Panc1 (cell line): ENCODE measurements at regions not wholly inside any gene's neighbourhood (a gene's known extent, or its start where the extent isn't known, plus 50 kb on each side); places are given as distances from the start of the nearest gene placed in this dataset.

Experiments used
- ATAC-seq: fragments of 200-7000 bp; cut with Tn5 transposase; 2 replicates; pipeline ENCODE4 v1.9.1; 2020; ENCODE audit warnings: mild to moderate bottlenecking, moderate library complexity
- BruUV-seq: library from RNA; stranded (reverse); fragments of 400-500 nt; replicated peaks from 2 replicates; lab custom pipeline; 2021; lab: Mats Ljungman, UMichigan
- CTCF ChIA-PET: fragments of 300-600 bp; sonication (Branson Sonifier 250); formaldehyde crosslinking; loops from one replicate; lab custom pipeline; 2022; ENCODE audit warnings: antibody characterized with exemption; lab: Charles Lee
- POLR2A ChIA-PET: fragments of 300-600 bp; sonication (Branson Sonifier 250); formaldehyde crosslinking; loops from one replicate; lab custom pipeline; 2022; ENCODE audit warnings: antibody characterized with exemption; lab: Charles Lee
- DNase-seq: peaks from one replicate; pipeline ENCODE4 v3.0.0-alpha.2; 2010; ENCODE audit warnings: low read depth, low spot score
- H3K27ac ChIP-seq: 2 replicates; pipeline ENCODE4 v1.5.1; 2011; ENCODE audit warnings: mild to moderate bottlenecking, low read length, inconsistent platforms
- H3K27me3 ChIP-seq: fragments of 200-500 bp; sonication (Bioruptor generic); 2 replicates; pipeline ENCODE4 v1.6.0; 2014; ENCODE audit warnings: low read length, inconsistent platforms; ENCODE audit not compliant: control insufficient read depth, insufficient read depth
- H3K36me3 ChIP-seq: fragments of 200-500 bp; sonication (Bioruptor generic); 2 replicates; pipeline ENCODE4 v1.5.1; 2014; ENCODE audit warnings: inconsistent platforms, mild to moderate bottlenecking, low read length, moderate library complexity; ENCODE audit not compliant: control insufficient read depth, insufficient read depth
- H3K4me1 ChIP-seq: 2 replicates; pipeline ENCODE4 v1.5.1; 2011; ENCODE audit warnings: inconsistent platforms, mild to moderate bottlenecking, low read length, moderate library complexity; ENCODE audit not compliant: control insufficient read depth, insufficient read depth
- H3K4me3 ChIP-seq, 2 experiments: 2 replicates each; pipeline ENCODE4 v1.5.1; 2011 to 2012; ENCODE audit warnings: low read depth in 2 of 2, low read length in 2 of 2, mild to moderate bottlenecking in 2 of 2, inconsistent platforms in 1 of 2, moderate library complexity in 1 of 2
- H3K9me3 ChIP-seq: fragments of 200-500 bp; sonication (Bioruptor generic); 2 replicates; pipeline ENCODE4 v1.5.1; 2014; ENCODE audit warnings: low read depth, mild to moderate bottlenecking, inconsistent platforms, low read length, moderate library complexity; ENCODE audit not compliant: control insufficient read depth, insufficient read depth
- CTCF ChIP-seq: fragments of 450-650 bp; IDR thresholded peaks from 2 replicates; pipeline ENCODE4 v1.5.1; 2017; ENCODE audit warnings: mild to moderate bottlenecking
- POLR2AphosphoS5 ChIP-seq: IDR thresholded peaks from 2 replicates; pipeline ENCODE4 v1.6.1; 2012; ENCODE audit warnings: mild to moderate bottlenecking, low read depth, low read length, moderate library complexity
- SIN3A ChIP-seq: IDR thresholded peaks from 2 replicates; pipeline ENCODE4 v1.6.1; 2012; ENCODE audit warnings: low read depth, mild to moderate bottlenecking, low read length, moderate library complexity, borderline replicate concordance; ENCODE audit not compliant: insufficient read depth
- TCF7L2 ChIP-seq: IDR thresholded peaks from 2 replicates; pipeline ENCODE4 v1.6.1; 2011; ENCODE audit warnings: mild to moderate bottlenecking, low read depth, low read length, inconsistent platforms
- in situ Hi-C: cut with HindIII; loops from 2 replicates; pipeline ENCODE4 v1.10.0; 2016; ENCODE audit warnings: low sequenced_read_pairs, low pct_unique_long_range_greater_than_20kb
- intact Hi-C: fragments of 100-400 bp; cut with micrococcal nuclease; formaldehyde crosslinking; loops from one replicate; pipeline ENCODE4 v1.10.0; 2022; ENCODE audit not compliant: unreplicated experiment
- TF ChIP-seq, protein P1 (sequence below), 2 experiments: IDR thresholded peaks; 2 replicates each; pipeline ENCODE4 v1.6.1; 2011 to 2012; ENCODE audit warnings: low read depth in 2 of 2, control low read depth in 1 of 2, low read length in 1 of 2, mild to moderate bottlenecking in 1 of 2, moderate library complexity in 1 of 2; ENCODE audit not compliant: insufficient read depth in 1 of 2

DNA sequence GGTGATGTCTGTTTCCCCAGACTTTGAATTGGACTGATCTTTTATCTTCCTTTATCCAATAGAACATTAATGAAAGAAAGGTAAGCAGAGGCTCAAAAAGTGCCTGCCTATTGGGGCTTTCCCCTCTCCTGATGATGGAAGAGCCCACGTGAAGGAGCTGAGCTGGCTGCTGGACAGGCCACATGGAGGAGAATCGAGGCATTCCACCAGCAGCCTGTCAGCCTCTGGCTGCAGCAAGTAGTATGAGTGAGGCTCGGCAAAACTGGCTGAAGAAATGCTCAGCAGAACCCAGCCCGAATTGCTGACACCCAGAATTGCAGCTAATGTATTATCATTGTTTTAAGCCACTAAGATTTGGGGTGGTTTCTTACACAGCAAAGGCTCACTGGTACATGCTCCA, 66.5 kb upstream of the STC2 start:
- in situ Hi-C loops (no loop called here), intact Hi-C loops (no loop called here)
- H3K4me3 ChIP-seq, result no peak overlapping the region
- no peaks in the 10 kb centered on the region for H3K36me3 ChIP-seq
- POLR2A ChIA-PET, result no interaction called here
- TF ChIP-seq POLR2AphosphoS5, result no peak
- no peak for TF ChIP-seq TCF7L2
- TF ChIP-seq CTCF, result no peak
- TF ChIP-seq, protein P1, sequence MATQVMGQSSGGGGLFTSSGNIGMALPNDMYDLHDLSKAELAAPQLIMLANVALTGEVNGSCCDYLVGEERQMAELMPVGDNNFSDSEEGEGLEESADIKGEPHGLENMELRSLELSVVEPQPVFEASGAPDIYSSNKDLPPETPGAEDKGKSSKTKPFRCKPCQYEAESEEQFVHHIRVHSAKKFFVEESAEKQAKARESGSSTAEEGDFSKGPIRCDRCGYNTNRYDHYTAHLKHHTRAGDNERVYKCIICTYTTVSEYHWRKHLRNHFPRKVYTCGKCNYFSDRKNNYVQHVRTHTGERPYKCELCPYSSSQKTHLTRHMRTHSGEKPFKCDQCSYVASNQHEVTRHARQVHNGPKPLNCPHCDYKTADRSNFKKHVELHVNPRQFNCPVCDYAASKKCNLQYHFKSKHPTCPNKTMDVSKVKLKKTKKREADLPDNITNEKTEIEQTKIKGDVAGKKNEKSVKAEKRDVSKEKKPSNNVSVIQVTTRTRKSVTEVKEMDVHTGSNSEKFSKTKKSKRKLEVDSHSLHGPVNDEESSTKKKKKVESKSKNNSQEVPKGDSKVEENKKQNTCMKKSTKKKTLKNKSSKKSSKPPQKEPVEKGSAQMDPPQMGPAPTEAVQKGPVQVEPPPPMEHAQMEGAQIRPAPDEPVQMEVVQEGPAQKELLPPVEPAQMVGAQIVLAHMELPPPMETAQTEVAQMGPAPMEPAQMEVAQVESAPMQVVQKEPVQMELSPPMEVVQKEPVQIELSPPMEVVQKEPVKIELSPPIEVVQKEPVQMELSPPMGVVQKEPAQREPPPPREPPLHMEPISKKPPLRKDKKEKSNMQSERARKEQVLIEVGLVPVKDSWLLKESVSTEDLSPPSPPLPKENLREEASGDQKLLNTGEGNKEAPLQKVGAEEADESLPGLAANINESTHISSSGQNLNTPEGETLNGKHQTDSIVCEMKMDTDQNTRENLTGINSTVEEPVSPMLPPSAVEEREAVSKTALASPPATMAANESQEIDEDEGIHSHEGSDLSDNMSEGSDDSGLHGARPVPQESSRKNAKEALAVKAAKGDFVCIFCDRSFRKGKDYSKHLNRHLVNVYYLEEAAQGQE (IDR thresholded peaks at IDR 0.05; ENCODE audit: insufficient read depth in 1 of 2, low read depth in 2 of 2, low read length in 1 of 2), result no peak
- BruUV-seq, result no TSS peak
- no peaks in the 10 kb centered on the region; the same call in 1 of the 2 replicates for H3K9me3 ChIP-seq
- no peak for ATAC-seq
- DNase-seq, result no peak
- no peaks in the 10 kb centered on the region for H3K4me1 ChIP-seq
- H3K27me3 ChIP-seq, result peaks cover 3% of the 10 kb centered on the region; the same call in 1 of the 2 replicates
- CTCF ChIA-PET, result no interaction called here
- H3K27ac ChIP-seq, result no peak overlapping the region

- Histone ChIP-seq H3K4me1 (no peaks in the 10 kb centered on the region), H3K27me3 (peaks cover 3% of the 10 kb centered on the region; the same call in 1 of the 2 replicates), H3K9me3 (no peaks in the 10 kb centered on the region; the same call in 1 of the 2 replicates), H3K36me3 (no peaks in the 10 kb centered on the region), H3K4me3 (no peak overlapping the region), H3K27ac (no peak overlapping the region)
- CTCF ChIA-PET, result no interaction called here
- POLR2A ChIA-PET, result interaction anchor here (0.5 kb wide), 1 partner anchor 106 kb away, joined by 4 read pairs; no protein-coding TSS in a partner anchor
- no peak for DNase-seq
- intact Hi-C loops, result no loop called here
- TF ChIP-seq TCF7L2, result no peak
- no peak for TF ChIP-seq POLR2AphosphoS5
- no peak for TF ChIP-seq SIN3A
- TF ChIP-seq, protein P1 (IDR thresholded peaks at IDR 0.05; ENCODE audit: insufficient read depth in 1 of 2, low read depth in 2 of 2, low read length in 1 of 2), result no peak
- TF ChIP-seq CTCF, result no peak
- in situ Hi-C loops, result no loop called here
- no peak for ATAC-seq
- BruUV-seq, result no TSS peak
Observed at GRCh38 chr5:173392172-173392571, 64.0 kb upstream of the STC2 start.
